Spinal cord (tissue), 9 donors: ENCODE measurements at regions not wholly inside any gene's neighbourhood (a gene's known extent, or its start where the extent isn't known, plus 50 kb on each side); places are given as distances from the start of the nearest gene placed in this dataset.

Source experiments
- DNase-seq, 6 donors: peaks; one replicate each; pipeline versions ENCODE4 v3.0.0 to v3.0.0-alpha.2; 2013 to 2015; ENCODE audit warnings: low spot score in 6 of 6, low read depth in 4 of 6
- H3K27ac ChIP-seq: one replicate; pipeline ENCODE4 v1.5.1; 2013; ENCODE audit warnings: low read depth, low read length, control low read depth
- H3K27me3 ChIP-seq: one replicate; pipeline ENCODE4 v1.6.1; 2013; ENCODE audit warnings: low read length; ENCODE audit not compliant: control insufficient read depth, insufficient read depth
- H3K36me3 ChIP-seq: one replicate; pipeline ENCODE4 v1.6.1; 2013; ENCODE audit warnings: low read length; ENCODE audit not compliant: control insufficient read depth, insufficient read depth
- H3K4me1 ChIP-seq: one replicate; pipeline ENCODE4 v1.6.1; 2013; ENCODE audit warnings: low read length; ENCODE audit not compliant: control insufficient read depth, insufficient read depth
- H3K4me3 ChIP-seq: one replicate; pipeline ENCODE4 v1.5.1; 2013; ENCODE audit warnings: low read depth, low read length, control low read depth
- H3K9me3 ChIP-seq: one replicate; pipeline ENCODE4 v1.6.1; 2013; ENCODE audit warnings: low read length; ENCODE audit not compliant: control insufficient read depth, insufficient read depth
- WGBS: methylation state at CpG from one replicate; pipeline ENCODE4 v1.1.5; 2013; ENCODE audit warnings: missing lambda C conversion rate; ENCODE audit not compliant: insufficient coverage; 5-methylcytosine and 5-hydroxymethylcytosine counted together
- donor health status: healthy.

DNA sequence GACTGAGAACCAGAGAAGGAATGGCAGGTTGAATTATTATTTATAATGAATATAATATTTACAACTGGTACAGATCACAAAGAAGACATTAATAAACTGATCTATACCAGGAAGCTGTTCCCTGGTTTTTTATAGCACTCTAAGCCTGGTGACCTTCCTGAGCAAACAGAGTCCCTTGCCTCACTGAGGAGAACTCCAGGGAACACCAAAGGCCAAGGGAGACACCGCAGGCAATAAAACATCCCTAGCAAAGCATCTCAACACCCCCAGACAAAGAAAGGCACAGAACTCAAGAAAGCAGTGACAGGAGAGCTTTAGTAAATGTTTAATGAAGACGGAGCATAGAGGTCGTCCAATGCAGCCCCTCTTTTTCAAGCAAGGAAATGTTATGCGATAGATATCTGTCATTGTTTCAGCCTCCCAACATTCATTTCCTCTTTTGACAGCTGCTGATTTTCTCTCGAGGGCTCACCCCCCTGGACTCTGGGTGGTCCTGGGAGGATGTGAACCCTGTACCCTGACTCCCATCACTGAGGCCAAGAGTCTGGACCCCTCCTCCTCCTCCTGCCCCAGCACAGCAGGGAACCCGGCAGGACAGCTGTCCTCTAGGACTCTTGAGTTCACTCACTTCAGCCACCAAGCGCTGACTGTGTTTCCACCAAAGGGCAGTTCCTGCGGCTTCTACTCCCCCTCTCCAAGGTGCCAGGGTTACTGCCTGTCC, 342.5 kb upstream of the GATB start:
- H3K36me3 ChIP-seq: no peaks in the 10 kb centered on the region
- H3K9me3 ChIP-seq: no peaks in the 10 kb centered on the region
- peaks cover 6% of the 10 kb centered on the region for H3K27me3 ChIP-seq
- H3K4me1 ChIP-seq: peaks cover 10% of the 10 kb centered on the region
- no peak for DNase-seq
- H3K27ac ChIP-seq: no peak overlapping the region
- H3K4me3 ChIP-seq: no peak overlapping the region
- WGBS: 67% methylated on average over 5 of the region's 8 CpGs

DNA sequence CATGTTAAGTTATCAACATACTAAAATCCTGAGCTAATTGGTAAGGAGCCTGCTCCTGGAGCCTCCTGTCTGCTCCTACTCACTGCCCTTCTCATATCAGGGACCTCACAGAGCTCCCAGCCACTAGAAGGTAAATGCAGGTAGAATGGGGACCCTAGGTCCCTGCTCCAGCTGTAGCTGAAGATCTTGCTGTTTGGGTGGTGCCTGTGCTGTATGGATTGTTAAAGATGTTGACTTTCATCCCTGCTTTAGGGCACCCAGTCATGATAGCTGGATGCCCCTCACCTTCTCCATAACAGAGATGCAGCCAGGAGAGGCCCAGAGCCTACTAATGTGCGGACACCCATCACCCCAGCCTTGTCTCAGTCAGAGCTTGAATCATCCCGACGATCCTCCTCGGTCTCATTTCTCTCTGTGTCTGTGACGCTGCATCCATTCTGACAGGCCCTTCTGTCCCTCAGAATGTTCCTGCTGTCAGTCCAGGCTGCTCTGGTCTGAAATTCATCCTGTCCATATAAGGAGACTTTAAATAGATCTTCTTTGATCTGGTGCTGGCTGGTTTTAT, 341.7 kb upstream of the GATB start:
- peak in 1 of 6 donors; percentile 82 for DNase-seq
- Histone ChIP-seq H3K4me1 (peaks cover 6% of the 10 kb centered on the region), H3K27ac (no peak overlapping the region)

DNA sequence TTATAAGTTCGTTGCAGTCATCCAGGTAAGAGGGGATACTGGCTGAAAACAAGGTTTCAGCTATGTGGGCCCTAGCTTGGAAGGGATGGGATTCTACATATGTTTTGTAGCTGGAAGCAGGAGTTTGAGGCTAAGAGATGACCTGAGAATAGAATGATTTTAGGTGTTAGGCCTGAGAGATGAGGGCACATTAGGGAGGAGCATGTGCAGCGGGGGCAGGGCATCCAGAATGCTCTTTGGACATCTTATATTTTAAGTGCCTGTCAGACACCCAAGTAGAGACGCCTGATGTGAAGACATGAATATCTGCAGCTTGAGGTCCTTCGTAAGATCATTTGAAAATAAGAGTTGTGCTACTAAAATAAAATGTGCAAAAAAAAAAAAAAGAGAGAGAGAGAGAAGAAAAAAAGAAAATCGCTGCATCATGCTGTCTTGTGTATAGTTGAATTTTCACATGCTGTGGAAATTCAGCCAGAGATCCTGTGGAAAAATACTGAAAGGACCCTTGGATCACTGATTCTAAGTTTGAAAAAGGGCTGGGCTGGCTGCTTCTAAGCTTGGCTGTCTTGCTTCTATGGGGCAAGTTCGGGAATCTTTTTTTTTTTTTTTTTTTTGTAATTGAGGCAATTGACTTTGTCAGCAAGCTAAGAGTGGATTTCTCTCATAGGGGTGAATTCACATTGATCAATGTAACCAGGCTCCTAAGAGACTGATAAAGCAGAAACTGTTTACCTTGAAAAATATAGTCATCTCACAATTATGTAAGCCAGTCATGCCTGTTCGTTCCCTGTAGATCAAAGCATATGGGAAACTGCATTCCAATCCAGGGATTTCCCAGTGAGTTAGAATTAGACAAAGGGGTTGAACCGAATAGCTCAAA, 341.0 kb upstream of the GATB start:
- no peaks in the 10 kb centered on the region for H3K36me3 ChIP-seq
- H3K4me3 ChIP-seq: no peak overlapping the region
- no peaks in the 10 kb centered on the region for H3K9me3 ChIP-seq
- no peak overlapping the region for H3K27ac ChIP-seq
- H3K4me1 ChIP-seq: peaks cover 6% of the 10 kb centered on the region
- no peak for DNase-seq
- 93% methylated on average over 4 of the region's 8 CpGs for WGBS
- peaks cover 9% of the 10 kb centered on the region for H3K27me3 ChIP-seq

More for the DNA sequence above, 341.7 kb upstream of the GATB start:
- Histone ChIP-seq H3K9me3 (no peaks in the 10 kb centered on the region), H3K27me3 (peaks cover 9% of the 10 kb centered on the region), H3K36me3 (no peaks in the 10 kb centered on the region), H3K4me3 (no peak overlapping the region)
- WGBS: 69% methylated on average over 3 of the region's 5 CpGs

DNA sequence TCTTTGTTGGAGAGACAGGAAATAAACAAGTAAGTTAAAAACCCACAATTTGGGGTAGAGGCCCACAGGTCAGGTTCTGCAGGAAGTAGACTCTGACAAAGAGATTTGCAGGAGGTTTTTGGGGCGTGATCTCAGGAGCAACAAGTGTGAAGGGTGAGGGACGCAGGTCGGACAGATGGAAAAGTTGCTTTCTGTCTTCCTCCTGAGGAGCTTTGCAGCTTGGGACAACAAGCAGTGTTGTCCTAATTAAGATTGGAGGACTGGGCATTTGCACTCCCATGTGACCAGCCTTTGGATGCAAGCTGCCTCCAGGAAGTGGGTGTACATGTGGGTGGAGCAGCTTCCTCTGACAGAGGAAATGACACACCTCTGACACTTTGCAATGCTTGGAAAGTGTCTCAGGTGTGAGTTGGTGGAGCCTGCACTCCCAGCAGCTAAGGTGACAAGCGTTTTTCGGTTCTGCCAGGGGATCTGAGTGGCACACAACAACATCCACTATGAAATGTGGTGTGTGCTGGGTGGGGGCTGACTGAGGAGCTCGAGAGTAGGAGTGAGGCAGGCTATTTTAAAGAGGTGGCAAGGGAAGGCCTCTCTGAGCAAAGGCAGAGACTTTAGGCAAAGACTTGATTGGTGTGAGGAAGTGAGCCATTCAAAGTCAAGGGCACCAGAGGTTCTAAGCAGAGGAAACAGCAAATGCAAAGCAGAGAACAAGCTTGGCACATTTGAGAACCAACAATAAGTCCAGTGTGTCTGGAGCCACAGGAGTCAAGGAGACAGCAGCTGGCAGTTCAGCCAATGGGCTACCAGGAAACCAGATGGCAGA, 339.8 kb upstream of the GATB start:
- H3K4me1 ChIP-seq: peaks cover 3% of the 10 kb centered on the region
- no peak overlapping the region for H3K4me3 ChIP-seq
- H3K9me3 ChIP-seq: no peaks in the 10 kb centered on the region
- DNase-seq: peak in 2 of 6 donors; percentile 42 to 69
- peaks cover 11% of the 10 kb centered on the region for H3K27me3 ChIP-seq
- H3K27ac ChIP-seq: no peak overlapping the region
- H3K36me3 ChIP-seq: no peaks in the 10 kb centered on the region
- WGBS: 84% methylated on average over 4 of the region's 6 CpGs

DNA sequence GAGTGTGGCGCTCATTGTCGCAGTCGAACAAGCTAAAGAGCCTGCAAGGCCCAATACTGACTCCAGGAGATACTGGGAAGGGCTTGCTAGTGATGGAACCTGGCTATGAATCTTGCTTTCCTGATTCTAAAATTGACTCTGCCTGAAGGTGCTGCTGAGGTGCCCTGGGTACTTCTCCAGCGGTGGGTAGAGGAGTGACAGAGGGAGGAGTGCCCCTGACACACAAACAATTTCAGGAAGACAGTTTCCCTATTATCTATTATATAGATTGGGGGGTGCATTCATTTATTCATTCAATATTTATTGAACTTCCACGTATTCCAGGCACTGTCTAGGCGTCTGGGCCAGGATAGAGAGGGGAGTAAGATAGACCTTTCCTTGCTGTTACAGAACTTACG, 339.2 kb upstream of the GATB start:
- DNase-seq: no peak
- Histone ChIP-seq H3K9me3 (no peaks in the 10 kb centered on the region), H3K4me1 (peaks cover 7% of the 10 kb centered on the region), H3K36me3 (no peaks in the 10 kb centered on the region), H3K4me3 (no peak overlapping the region), H3K27ac (no peak overlapping the region), H3K27me3 (peaks cover 11% of the 10 kb centered on the region)
- WGBS: 79% methylated on average over 2 of the region's 7 CpGs

DNA sequence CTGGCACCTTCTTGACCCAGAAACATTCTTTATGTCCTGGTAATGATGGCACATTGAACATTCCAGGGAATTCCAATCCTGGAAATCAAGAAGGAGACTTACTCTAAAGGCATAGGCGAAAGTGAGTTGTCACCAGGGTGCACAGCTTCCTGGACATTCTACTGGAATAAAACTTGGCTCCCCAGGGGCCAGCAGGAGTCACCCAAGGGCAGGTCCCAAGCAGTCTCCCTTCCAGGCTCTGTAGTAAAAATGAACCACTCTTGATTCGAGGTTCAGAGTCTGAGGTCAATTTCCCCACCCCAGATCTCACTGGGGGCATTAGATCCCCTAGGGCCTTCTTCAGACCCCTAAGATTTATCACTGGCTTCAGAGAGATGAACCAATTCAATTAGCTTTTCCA, 338.7 kb upstream of the GATB start:
- WGBS: 90% methylated on average over 2 of the region's 2 CpGs
- H3K4me1 ChIP-seq: peaks cover 8% of the 10 kb centered on the region
- peaks cover 11% of the 10 kb centered on the region for H3K27me3 ChIP-seq
- no peak for DNase-seq
- H3K27ac ChIP-seq: no peak overlapping the region
- H3K36me3 ChIP-seq: no peaks in the 10 kb centered on the region
- no peaks in the 10 kb centered on the region for H3K9me3 ChIP-seq
- H3K4me3 ChIP-seq: no peak overlapping the region

DNA sequence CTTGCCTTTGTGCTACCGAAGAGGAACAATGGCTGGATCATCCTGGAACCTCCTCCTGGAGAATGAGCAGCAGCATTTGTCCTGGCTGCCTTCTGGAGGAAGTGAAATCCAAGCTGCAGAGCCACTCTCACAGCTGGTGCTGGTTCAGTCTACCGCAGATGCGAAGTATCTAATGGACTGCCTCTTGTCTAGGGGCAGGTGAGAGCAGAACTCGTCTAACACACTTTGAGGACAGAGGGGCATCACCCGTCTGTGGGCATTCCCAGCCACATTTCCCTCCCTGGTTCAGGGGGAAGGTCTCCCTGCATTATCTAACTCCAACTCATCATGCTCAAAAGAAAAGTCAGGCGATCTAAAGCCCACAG, 338.2 kb upstream of the GATB start:
- 78% methylated on average over 5 of the region's 6 CpGs for WGBS
- no peak overlapping the region for H3K27ac ChIP-seq
- H3K27me3 ChIP-seq: peaks cover 11% of the 10 kb centered on the region
- no peak overlapping the region for H3K4me3 ChIP-seq
- no peak for DNase-seq
- no peaks in the 10 kb centered on the region for H3K36me3 ChIP-seq
- peaks cover 8% of the 10 kb centered on the region for H3K4me1 ChIP-seq
- no peaks in the 10 kb centered on the region for H3K9me3 ChIP-seq

DNA sequence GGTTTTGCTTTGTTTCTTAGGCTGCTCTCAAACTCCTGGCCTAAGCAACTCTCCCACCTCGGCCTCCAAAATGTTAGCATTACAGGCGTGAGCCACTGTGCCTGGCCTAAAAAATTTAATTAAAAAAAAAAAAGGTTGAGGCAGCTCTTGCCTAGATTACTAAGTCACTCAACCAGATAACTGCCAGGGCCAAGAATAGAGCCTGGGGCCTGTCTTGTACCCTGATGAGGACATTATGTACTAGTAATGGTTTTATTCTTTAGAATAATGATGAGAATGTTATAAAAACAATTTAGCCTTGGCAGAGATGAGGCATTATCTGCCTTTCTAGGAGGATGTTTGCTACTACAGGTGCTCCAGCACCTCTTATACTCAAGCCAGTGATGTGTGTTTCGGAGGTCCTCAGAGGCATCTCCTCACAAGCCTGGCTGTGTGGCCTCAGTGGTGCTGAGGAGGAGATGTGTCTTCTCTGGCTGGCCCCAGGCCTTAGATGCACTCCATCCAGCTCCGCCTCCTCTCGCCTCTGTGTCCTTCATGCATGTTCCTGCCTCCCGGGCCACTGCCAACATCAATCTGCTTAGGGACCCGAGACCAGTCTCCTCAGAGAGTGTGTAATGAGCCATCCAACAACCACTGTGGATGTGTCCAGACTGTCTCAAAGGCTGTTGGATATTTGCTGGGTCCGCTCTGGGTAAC, 337.7 kb upstream of the GATB start:
- 84% methylated on average over 5 of the region's 8 CpGs for WGBS
- Histone ChIP-seq H3K36me3 (no peaks in the 10 kb centered on the region), H3K4me1 (peaks cover 8% of the 10 kb centered on the region), H3K27ac (no peak overlapping the region), H3K9me3 (no peaks in the 10 kb centered on the region), H3K4me3 (no peak overlapping the region), H3K27me3 (peaks cover 9% of the 10 kb centered on the region)
- no peak for DNase-seq

DNA sequence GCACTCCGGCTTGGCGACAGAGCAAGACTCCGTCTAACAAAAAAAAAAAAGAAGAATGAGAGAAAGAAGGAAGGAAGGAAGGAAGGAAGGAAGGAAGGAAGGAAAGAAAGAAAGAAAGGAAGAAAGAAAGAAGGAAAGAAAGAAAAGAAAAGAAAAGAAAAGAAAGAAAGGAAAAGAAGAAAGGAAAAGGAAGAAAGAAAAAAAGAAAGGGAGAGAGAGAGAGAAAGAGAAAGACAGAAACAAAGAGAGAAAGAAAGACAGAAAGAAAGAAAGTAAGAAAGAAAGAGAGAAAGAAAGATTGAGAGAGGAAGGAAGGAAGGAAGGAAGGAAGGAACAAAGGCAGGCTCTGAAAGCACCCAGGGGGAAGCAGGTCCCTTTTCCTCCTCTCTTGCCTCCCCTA, 336.6 kb upstream of the GATB start:
- DNase-seq: no peak
- no peak overlapping the region for H3K27ac ChIP-seq
- H3K9me3 ChIP-seq: no peaks in the 10 kb centered on the region
- peaks cover 5% of the 10 kb centered on the region for H3K27me3 ChIP-seq
- H3K36me3 ChIP-seq: no peaks in the 10 kb centered on the region
- 100% methylated on average over 3 of the region's 3 CpGs for WGBS
- no peak overlapping the region for H3K4me3 ChIP-seq
- H3K4me1 ChIP-seq: peaks cover 8% of the 10 kb centered on the region
